WTC11 (cell line): ENCODE measurements at regions not wholly inside any gene's neighbourhood (a gene's known extent, or its start where the extent isn't known, plus 50 kb on each side); places are given as distances from the start of the nearest gene placed in this dataset.

Experiments
- CREM ChIP-seq: sonication (generic); formaldehyde crosslinking; IDR thresholded peaks from 2 replicates; pipeline ENCODE4 v1.8.1; 2022; ENCODE audit warnings: mild to moderate bottlenecking, missing genetic modification reagents, moderate library complexity
- MXD4 ChIP-seq: fragments of 250-450 bp; sonication (Bioruptor Pico); IDR thresholded peaks from 2 replicates; pipeline ENCODE4 v1.8.0; 2021; ENCODE audit warnings: mild to moderate bottlenecking, moderate library complexity, borderline replicate concordance
- ZNF121 ChIP-seq: sonication (generic); formaldehyde crosslinking; IDR thresholded peaks from 2 replicates; pipeline ENCODE4 v1.8.0; 2023; ENCODE audit warnings: missing genetic modification reagents
- ZSCAN18 ChIP-seq: fragments of 250-450 bp; sonication (Bioruptor Pico); IDR thresholded peaks from 2 replicates; pipeline ENCODE4 v2.1.2; 2022; ENCODE audit warnings: mild to moderate bottlenecking, moderate library complexity

- no peak for TF ChIP-seq ZSCAN18 (CRISPR knock-in tag)
- TF ChIP-seq CREM: no peak
- TF ChIP-seq MXD4 (CRISPR knock-in tag): no peak
- TF ChIP-seq ZNF121 (CRISPR knock-in tag): no peak
- TF ChIP-seq, all 79 proteins: peak for 0
Measured at GRCh38 chr10:10967581-10968256, 50.0 kb upstream of the CELF2 start (continued).
